Stimulated activated CD4-positive, alpha-beta T cell treated with anti-CD3 and anti-CD28 coated beads, Interleukin-4, amount 100 ng/mL, for 24 hours (primary cell): ENCODE measurements at regions not wholly inside any gene's neighbourhood (a gene's known extent, or its start where the extent isn't known, plus 50 kb on each side); places are given as distances from the start of the nearest gene placed in this dataset.
"Not testable (repeated sequence)": the region's sequence is repeated elsewhere in the genome, so short reads cannot be mapped to it uniquely, and the experiment has no call there.

ENCODE experiments used
- DNase-seq: peaks from one replicate; pipeline ENCODE4 v3.0.0-alpha.2; 2020

GRCh38 chrX:41009850-41010846, 75.1 kb upstream of the USP9X start:
- DNase-seq, result peak; percentile 32

- peak; percentile 24 for DNase-seq
Measured at GRCh38 chrX:41014776-41015360, 70.4 kb upstream of the USP9X start.

GRCh38 chrX:41017785-41018184, 67.5 kb upstream of the USP9X start:
- DNase-seq, result not testable (repeated sequence)

- DNase-seq, result not testable (repeated sequence)
Measured at GRCh38 chrX:41018391-41019040, 66.7 kb upstream of the USP9X start.

- no peak for DNase-seq
Measured at GRCh38 chrX:41019041-41019392, 66.2 kb upstream of the USP9X start.

- no peak for DNase-seq
Measured at GRCh38 chrX:41022566-41022965, 62.7 kb upstream of the USP9X start.

- no peak for DNase-seq
Measured at GRCh38 chrX:41023098-41023497, 62.1 kb upstream of the USP9X start.

GRCh38 chrX:41024335-41024734, 60.9 kb upstream of the USP9X start:
- not testable (repeated sequence) for DNase-seq

- DNase-seq, result no peak
Measured at GRCh38 chrX:41024755-41025154, 60.5 kb upstream of the USP9X start.

- DNase-seq, result no peak
Measured at GRCh38 chrX:41025926-41026701, 59.1 kb upstream of the USP9X start.

- DNase-seq, result no peak
Measured at GRCh38 chrX:41026702-41027078, 58.6 kb upstream of the USP9X start.

GRCh38 chrX:41029332-41029731, 55.9 kb upstream of the USP9X start:
- no peak for DNase-seq

GRCh38 chrX:41031256-41031967, 53.8 kb upstream of the USP9X start:
- no peak for DNase-seq

GRCh38 chrX:41033299-41033698, 51.9 kb upstream of the USP9X start:
- DNase-seq, result no peak

- DNase-seq, result not testable (repeated sequence)
Measured at GRCh38 chrX:41034902-41035301, 50.3 kb upstream of the USP9X start.
